ENCODE measurements at regions not wholly inside any gene's neighbourhood (a gene's known extent, or its start where the extent isn't known, plus 50 kb on each side); places are given as distances from the start of the nearest gene placed in this dataset.

GRCh38 chr3:71863563-71864190, 78.7 kb upstream of the PROK2 start:
- no peak overlapping the region for H3K4me3 ChIP-seq (replicated peaks in 1 of 3; ENCODE audit: insufficient read depth in 1 of 3, low read depth in 1 of 3, low read length in 3 of 3)
- no peaks in the 10 kb centered on the region for H3K79me2 ChIP-seq (ENCODE audit: control insufficient read depth, insufficient read depth, low read length)
- BruUV-seq (replicated peaks) = no TSS peak
- no peak for FAIRE-seq
- peaks cover 0 to 10% of the 10 kb centered on the region in 2 experiments for H3K27me3 ChIP-seq (ENCODE audit: control insufficient read depth in 2 of 2, insufficient read depth in 2 of 2, low read length in 2 of 2)
- H3K27ac ChIP-seq (ENCODE audit: insufficient read depth, low read depth, low read length) = no peak overlapping the region
- intact Hi-C loops (cut with micrococcal nuclease) = no loop called here
- dilution Hi-C loops (cut with MboI; ENCODE audit: extremely low pct_ligation_motif_present, low sequenced_read_pairs) = no loop called here
- no peaks in the 10 kb centered on the region for H3K9me1 ChIP-seq (replicated peaks; ENCODE audit: control insufficient read depth, extremely low read depth, insufficient read depth, low read length)
- no peaks in the 10 kb centered on the region for H4K20me1 ChIP-seq (replicated peaks; ENCODE audit: control insufficient read depth, extremely low read depth, insufficient read depth, low read length)
- no peak overlapping the region for H2AFZ ChIP-seq (ENCODE audit: low read depth, low read length)
- POLR2A ChIA-PET = no interaction called here
- no peak for DNase-seq (ENCODE audit: low read depth, low spot score)
- no peaks in the 10 kb centered on the region for H3K4me1 ChIP-seq (ENCODE audit: control insufficient read depth, extremely low read depth, insufficient read depth, low read length)
- H3K9me3 ChIP-seq (replicated peaks; ENCODE audit: control insufficient read depth, insufficient read depth, low read length) = no peaks in the 10 kb centered on the region
- no peaks in the 10 kb centered on the region for H3K36me3 ChIP-seq (ENCODE audit: control insufficient read depth in 2 of 2, extremely low read depth in 1 of 2, insufficient read depth in 2 of 2, low read length in 2 of 2)
- CTCF ChIA-PET = interaction anchor here (0.6 to 1.0 kb wide), 2 partner anchors 10 to 136 kb away, joined by 3 to 4 read pairs; no protein-coding TSS in a partner anchor
- no peak overlapping the region for H3K4me2 ChIP-seq (ENCODE audit: insufficient read depth, low read length)
- TF ChIP-seq, protein P1, sequence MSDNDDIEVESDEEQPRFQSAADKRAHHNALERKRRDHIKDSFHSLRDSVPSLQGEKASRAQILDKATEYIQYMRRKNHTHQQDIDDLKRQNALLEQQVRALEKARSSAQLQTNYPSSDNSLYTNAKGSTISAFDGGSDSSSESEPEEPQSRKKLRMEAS (IDR thresholded peaks at IDR 0.05; ENCODE audit: insufficient read depth, insufficient read length) = no peak
- TF ChIP-seq GATA2 (IDR thresholded peaks at IDR 0.05; ENCODE audit: insufficient read depth, insufficient read length, low read depth, low read length) = no peak
- no peak for TF ChIP-seq MYC (IDR thresholded peaks at IDR 0.05; ENCODE audit: low read depth, low read length)
- no peak for TF ChIP-seq POLR2A (IDR thresholded peaks at IDR 0.05; ENCODE audit: low read depth, low read length)
- no peak for TF ChIP-seq POLR2AphosphoS5 (IDR thresholded peaks at IDR 0.05; ENCODE audit: insufficient read depth, low read depth, low read length)
- H3K9ac ChIP-seq (replicated peaks; ENCODE audit: extremely low read depth, insufficient read depth, low read length) = no peak overlapping the region

DNA sequence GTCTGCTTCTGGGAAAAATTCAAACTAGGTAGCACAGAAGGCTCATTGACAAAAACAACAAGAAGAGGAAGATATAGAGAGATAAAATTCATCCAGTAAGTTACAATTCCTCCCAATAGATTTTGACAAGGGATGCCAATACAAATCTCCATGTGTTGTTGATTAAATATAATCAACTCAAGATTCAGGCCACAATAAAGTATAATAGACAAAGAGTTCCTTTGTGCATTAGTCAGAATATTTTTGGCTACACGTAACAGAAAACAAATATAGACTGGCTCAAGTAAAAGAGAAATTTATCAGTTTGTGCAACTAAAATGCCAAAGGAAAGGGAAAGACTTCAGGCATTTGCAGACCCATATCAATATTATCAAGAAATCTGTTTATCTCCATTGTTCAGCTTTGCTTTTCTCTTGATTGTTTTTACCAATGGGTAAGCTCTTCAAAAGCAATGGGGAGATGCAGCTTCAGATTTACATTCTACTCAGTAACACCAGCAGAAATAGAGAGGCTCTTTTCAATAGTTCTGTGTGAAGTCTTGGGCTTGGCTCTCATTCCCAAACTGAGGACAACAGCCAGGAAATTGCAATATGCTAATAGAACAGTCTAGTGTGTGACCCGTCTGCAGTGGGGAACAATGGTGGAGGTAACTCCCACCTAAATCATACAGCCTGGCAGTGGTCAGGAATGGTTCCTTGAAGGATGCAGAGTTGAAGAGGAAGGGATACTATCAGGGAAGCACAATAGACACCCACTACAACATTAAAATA, 77.6 kb upstream of the PROK2 start:
- no peak overlapping the region for H3K4me2 ChIP-seq (ENCODE audit: insufficient read depth, low read length)
- H3K27ac ChIP-seq (ENCODE audit: insufficient read depth, low read depth, low read length) = no peak overlapping the region
- no peaks in the 10 kb centered on the region for H3K4me1 ChIP-seq (ENCODE audit: control insufficient read depth, extremely low read depth, insufficient read depth, low read length)
- no peak overlapping the region for H3K9ac ChIP-seq (replicated peaks; ENCODE audit: extremely low read depth, insufficient read depth, low read length)
- ChIA-PET CTCF (interaction anchor here (1.0 kb wide), 1 partner anchor 13 kb away, joined by 3 read pairs; no protein-coding TSS in a partner anchor), POLR2A (no interaction called here)
- no peak for FAIRE-seq
- dilution Hi-C loops (cut with MboI; ENCODE audit: extremely low pct_ligation_motif_present, low sequenced_read_pairs) = no loop called here
- no peaks in the 10 kb centered on the region for H3K9me3 ChIP-seq (replicated peaks; ENCODE audit: control insufficient read depth, insufficient read depth, low read length)
- no peak overlapping the region for H3K4me3 ChIP-seq (replicated peaks in 1 of 3; ENCODE audit: insufficient read depth in 1 of 3, low read depth in 1 of 3, low read length in 3 of 3)
- TF ChIP-seq POLR2A (IDR thresholded peaks at IDR 0.05; ENCODE audit: low read depth, low read length) = no peak
- TF ChIP-seq, protein P2, sequence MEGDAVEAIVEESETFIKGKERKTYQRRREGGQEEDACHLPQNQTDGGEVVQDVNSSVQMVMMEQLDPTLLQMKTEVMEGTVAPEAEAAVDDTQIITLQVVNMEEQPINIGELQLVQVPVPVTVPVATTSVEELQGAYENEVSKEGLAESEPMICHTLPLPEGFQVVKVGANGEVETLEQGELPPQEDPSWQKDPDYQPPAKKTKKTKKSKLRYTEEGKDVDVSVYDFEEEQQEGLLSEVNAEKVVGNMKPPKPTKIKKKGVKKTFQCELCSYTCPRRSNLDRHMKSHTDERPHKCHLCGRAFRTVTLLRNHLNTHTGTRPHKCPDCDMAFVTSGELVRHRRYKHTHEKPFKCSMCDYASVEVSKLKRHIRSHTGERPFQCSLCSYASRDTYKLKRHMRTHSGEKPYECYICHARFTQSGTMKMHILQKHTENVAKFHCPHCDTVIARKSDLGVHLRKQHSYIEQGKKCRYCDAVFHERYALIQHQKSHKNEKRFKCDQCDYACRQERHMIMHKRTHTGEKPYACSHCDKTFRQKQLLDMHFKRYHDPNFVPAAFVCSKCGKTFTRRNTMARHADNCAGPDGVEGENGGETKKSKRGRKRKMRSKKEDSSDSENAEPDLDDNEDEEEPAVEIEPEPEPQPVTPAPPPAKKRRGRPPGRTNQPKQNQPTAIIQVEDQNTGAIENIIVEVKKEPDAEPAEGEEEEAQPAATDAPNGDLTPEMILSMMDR (IDR thresholded peaks at IDR 0.05; ENCODE audit: extremely low read depth in 1 of 2, insufficient read depth in 1 of 2, low read depth in 1 of 2, low read length in 2 of 2) = no peak
- no peak for TF ChIP-seq JUN (IDR thresholded peaks at IDR 0.05; ENCODE audit: borderline replicate concordance, insufficient read depth, insufficient read length, low read depth)
- TF ChIP-seq MYC (IDR thresholded peaks at IDR 0.05; ENCODE audit: low read depth, low read length) = no peak
- no peak for TF ChIP-seq EZH2 (IDR thresholded peaks at IDR 0.05; ENCODE audit: borderline replicate concordance, low read depth, low read length, severe bottlenecking)
- TF ChIP-seq FOS (IDR thresholded peaks at IDR 0.05; ENCODE audit: borderline replicate concordance, insufficient read depth, low read length) = no peak
- no peak for TF ChIP-seq POLR2AphosphoS5 (IDR thresholded peaks at IDR 0.05; ENCODE audit: insufficient read depth, low read depth, low read length)
- TF ChIP-seq GATA2 (IDR thresholded peaks at IDR 0.05; ENCODE audit: insufficient read depth, insufficient read length, low read depth, low read length) = no peak
- TF ChIP-seq, protein P1 (IDR thresholded peaks at IDR 0.05; ENCODE audit: insufficient read depth, insufficient read length) = no peak
- no peaks in the 10 kb centered on the region for H3K36me3 ChIP-seq (ENCODE audit: control insufficient read depth in 2 of 2, extremely low read depth in 1 of 2, insufficient read depth in 2 of 2, low read length in 2 of 2)
- H4K20me1 ChIP-seq (replicated peaks; ENCODE audit: control insufficient read depth, extremely low read depth, insufficient read depth, low read length) = no peaks in the 10 kb centered on the region
- no TSS peak for BruUV-seq (replicated peaks)
- H3K79me2 ChIP-seq (ENCODE audit: control insufficient read depth, insufficient read depth, low read length) = no peaks in the 10 kb centered on the region
- H3K9me1 ChIP-seq (replicated peaks; ENCODE audit: control insufficient read depth, extremely low read depth, insufficient read depth, low read length) = no peaks in the 10 kb centered on the region
- DNase-seq (ENCODE audit: low read depth, low spot score) = no peak
- H3K27me3 ChIP-seq (ENCODE audit: control insufficient read depth in 2 of 2, insufficient read depth in 2 of 2, low read length in 2 of 2) = peaks cover 0 to 3% of the 10 kb centered on the region in 2 experiments
- intact Hi-C loops (cut with micrococcal nuclease) = no loop called here
- no peak overlapping the region for H2AFZ ChIP-seq (ENCODE audit: low read depth, low read length)

Data from endothelial cell of umbilical vein (primary cell).